Thyroid gland (tissue), 4 donors: ENCODE measurements at regions not wholly inside any gene's neighbourhood (a gene's known extent, or its start where the extent isn't known, plus 50 kb on each side); places are given as distances from the start of the nearest gene placed in this dataset.

Source experiments
- CTCF ChIP-seq, 6 experiments: fragments of 200-600 bp in 3 of 6; fragments of 450-650 bp in 3 of 6; sonication (generic) in 3 of 6; IDR thresholded peaks; one replicate each; pipeline ENCODE4 v1.5.1; 2016 to 2019; ENCODE audit warnings: antibody characterized with exemption in 6 of 6, mild to moderate bottlenecking in 2 of 6, inconsistent platforms in 1 of 6, moderate library complexity in 1 of 6
- POLR2A ChIP-seq, 2 donors: fragments of 450-650 bp; IDR thresholded peaks; one replicate each; pipeline ENCODE4 v1.6.1; 2017; ENCODE audit warnings: antibody characterized with exemption in 2 of 2, mild to moderate bottlenecking in 2 of 2, moderate library complexity in 1 of 2

GRCh38 chr2:39538718-39539117 is 101.6 kb upstream of the MAP4K3 start:
- TF ChIP-seq POLR2A (IDR thresholded peaks at IDR 0.05): no peak
- no peak for TF ChIP-seq CTCF (IDR thresholded peaks at IDR 0.05)
